HUDEP-2 (cell line): ENCODE measurements at regions not wholly inside any gene's neighbourhood (a gene's known extent, or its start where the extent isn't known, plus 50 kb on each side); places are given as distances from the start of the nearest gene placed in this dataset.
"Not testable (repeated sequence)": the region's sequence is repeated elsewhere in the genome, so short reads cannot be mapped to it uniquely, and the experiment has no call there.

ENCODE experiments used
- DNase-seq, 76 experiments: peaks; one replicate each; lab custom pipeline; 2025; ENCODE audit not compliant: unreplicated experiment in 76 of 76; lab: John Stamatoyannopoulos, UW

DNA sequence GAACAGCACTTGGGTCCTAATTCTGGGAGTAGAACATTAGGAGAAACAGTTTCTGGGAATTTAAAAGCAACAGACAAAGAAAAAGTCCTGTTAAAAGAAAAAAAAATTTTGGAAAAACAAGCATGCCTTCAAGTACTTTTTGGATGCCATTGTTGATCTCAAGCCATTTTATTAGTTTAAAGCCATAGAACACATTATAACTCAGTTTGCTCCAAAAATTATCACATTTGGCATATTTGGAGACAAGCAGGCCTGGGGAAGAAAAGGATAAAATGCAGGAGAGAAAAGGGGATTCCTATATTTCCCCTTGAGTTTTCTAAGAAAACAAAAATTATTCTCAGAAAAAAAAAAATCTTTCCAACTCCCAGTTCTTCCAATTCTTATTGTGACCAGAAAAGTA, 146.8 kb downstream of the TENT5C start:
- no peak for DNase-seq

DNA sequence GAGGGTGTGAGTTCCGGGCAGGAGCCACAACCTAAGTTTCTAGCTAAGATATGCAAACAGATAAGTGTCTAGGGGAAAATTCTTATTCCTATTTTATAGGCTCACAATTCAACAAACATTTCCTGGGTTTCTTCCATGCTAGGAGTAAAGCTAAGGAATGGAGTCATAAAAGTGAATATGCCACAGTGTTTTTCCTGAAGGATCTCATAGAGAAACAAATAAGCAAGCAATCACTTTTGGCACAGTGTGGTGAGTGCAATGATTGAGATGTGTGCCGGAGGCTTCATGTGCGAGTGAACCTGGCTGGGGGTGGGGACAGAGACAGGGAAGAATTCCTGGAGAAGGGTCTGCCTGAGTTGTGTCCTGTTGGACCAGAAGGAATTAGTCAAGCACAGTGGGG, 147.4 kb downstream of the TENT5C start:
- DNase-seq: no peak

DNA sequence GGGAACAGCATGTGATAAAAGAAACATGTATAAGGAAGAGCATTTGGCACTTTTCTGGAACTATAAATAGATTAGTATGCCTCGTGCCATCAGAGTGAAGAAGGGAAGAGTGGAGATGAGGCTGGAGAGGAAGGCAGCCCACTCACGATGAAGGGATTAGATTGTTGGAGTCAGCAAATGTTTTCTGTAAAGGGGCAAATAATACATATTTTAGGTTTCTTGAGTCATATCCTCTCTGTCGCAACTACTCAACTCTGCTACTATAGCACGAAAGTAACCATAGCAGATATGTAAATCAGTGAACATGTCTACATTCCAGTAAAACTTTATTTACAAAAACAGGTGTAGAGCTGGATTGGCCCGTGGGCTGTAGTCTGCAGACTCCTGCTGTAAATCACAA, 147.8 kb downstream of the TENT5C start:
- DNase-seq: no peak

DNA sequence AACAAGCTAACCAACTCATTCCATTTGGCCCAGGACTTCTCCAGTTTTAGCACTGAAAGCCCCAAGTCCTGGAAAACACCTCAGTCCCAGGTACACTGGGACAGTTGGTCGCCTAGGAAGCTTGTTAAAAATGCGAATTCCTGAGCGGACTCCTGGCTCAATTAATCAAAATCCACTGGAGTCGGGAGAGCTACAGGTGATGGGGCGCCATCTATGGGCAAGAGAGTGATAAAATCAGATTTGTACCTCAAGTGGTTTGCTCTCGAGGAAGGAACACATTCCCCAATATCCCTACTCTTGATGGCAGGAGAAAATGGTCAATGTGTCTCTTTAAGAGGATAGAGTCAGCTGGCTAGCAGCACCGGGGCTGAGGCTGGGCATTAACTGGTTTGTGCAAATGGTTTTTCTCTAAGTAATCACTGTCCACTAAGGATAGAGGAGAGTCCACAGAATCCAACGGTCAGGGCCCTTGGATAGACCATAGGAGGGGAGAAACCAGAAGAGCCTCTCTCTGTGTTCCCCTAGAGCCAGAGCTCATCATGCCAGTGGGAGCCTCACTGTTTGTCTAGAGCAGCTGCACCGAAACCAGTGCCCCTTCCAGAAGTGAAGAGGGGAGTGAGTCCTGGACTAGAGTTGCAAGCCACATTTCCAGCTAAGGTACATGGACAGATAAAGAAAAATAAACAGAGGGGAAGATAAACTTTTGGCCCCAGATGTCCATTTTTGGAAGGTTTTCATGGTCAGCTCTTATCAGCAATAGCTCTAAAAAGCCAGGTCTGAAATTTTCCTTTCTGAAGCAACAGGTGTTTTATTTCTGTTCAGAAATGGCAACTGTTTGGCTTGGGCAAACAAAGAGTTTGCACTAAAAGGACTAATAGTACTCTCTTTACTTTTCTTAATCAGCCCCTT, 148.5 kb downstream of the TENT5C start:
- DNase-seq: peak in 41 of 76 experiments; percentile 4 to 52 (median 25)

DNA sequence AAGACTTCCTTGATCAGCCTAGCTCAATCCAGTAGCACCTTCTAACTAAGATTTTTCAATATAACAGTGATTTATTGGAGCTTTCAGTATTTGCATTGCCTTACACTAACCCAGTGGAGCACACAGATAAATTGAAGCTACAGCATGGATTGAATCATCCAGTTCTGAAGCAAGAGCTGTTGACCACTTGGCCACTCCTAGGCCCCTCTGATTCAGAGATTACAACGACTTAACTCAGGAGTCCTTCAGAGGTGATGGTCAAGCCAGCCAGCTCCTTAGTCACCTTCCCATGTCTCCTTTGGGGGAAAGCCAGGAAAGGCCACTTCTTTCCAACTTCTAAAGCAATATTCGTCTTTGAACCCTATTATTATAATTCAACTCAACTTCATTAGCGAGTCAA, 151.8 kb downstream of the TENT5C start:
- no peak for DNase-seq

DNA sequence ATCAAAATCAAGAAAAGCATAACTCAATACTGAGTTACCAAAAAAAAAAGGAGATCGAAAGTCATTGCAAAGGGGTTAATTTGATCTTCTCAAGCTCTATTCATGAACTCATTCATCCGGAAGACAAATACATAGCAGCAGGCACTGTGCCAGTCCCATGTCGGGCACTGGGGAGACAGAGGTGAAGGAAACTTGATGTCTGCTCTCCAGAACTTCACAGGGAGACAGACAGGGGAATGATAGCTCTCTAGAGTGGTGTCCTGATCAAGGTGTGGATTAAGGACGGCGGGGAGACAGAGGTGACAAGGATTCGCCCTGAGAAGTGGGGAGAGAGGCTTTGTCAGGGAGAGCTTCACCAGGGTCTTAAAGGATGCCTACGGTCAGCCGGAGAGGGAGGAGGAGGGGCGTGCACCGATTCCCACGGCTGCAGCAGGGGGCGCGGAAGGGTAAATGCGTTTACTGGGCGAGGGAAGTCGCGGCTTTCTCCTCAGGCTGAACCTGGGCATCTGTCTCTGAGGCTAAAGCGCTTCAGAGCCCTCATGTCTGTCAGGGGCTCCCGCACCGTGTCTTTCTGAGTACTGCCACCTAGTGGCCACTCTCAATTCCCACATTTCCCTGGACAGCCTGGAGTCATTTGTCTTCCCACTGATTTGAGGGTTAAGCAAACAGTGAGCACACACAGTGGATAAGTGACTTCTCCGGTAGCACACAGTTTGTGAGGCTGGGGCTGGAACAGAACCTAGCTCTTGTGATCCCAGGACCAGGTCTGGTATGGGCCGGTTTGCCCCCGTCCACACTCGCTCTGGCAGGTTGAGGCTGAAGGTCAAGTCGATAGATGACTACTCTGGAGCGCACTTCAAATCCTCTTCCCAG, 152.8 kb downstream of the TENT5C start:
- DNase-seq: peak in 67 of 76 experiments; percentile 5 to 72 (median 40)

DNA sequence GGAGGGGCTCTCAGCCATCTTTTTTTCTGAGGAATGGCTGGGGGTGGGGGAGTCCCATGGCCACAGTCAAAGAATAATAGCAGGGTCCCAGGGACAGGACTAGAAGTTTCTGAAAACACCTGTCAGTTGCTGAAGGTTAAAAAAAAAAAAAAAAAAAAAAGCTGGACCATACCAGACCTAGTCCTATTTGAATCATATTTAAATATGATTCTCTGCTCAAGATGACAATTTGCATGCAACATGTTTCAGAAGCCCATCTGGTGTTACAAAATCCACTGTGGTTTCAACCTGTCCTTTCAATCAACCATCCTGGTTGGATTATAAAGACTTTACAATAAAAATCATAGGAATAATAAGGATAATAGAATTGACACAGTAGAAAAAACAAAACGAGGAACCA, 153.7 kb downstream of the TENT5C start:
- no peak for DNase-seq

DNA sequence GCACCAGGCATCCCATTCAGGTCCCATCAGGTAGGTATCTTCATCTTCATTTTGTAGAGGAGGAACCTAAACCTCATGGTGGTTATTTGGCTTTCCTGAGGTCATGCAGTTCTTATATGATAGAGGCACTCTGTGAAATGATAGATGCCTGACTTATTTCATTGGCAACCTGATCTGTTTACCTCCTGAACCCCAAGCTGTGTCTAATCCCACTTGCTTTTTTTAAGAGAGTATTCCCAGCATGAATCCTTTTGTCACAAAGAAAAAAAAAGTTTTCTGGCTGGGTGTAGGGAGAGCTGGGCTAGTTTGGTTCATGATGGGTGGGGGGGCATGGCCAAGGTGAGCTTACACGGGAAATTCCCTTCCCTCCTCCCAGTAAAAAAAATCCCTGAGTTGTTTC, 154.2 kb downstream of the TENT5C start:
- DNase-seq: no peak

DNA sequence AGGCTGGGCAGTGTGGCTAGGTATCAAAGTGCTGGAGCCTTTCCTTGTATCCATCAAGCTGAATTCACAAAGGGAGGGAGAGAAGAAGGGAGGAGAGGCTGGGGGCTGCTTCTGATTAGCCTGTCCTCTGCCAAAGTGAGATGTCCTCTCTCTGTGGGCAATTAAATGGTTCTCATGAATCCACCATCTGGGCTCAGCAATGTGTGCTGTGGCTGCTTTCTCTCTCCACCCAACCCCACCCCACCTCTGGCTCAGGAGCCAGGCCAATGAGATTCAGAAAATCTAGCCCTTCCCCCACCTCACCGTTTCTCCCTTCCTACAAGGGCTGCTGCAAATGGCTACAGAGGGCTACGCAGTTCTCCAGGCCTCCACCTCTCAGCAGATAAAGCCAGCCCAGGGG, 154.6 kb downstream of the TENT5C start:
- peak in 19 of 76 experiments; percentile 1 to 45 (median 8) for DNase-seq

DNA sequence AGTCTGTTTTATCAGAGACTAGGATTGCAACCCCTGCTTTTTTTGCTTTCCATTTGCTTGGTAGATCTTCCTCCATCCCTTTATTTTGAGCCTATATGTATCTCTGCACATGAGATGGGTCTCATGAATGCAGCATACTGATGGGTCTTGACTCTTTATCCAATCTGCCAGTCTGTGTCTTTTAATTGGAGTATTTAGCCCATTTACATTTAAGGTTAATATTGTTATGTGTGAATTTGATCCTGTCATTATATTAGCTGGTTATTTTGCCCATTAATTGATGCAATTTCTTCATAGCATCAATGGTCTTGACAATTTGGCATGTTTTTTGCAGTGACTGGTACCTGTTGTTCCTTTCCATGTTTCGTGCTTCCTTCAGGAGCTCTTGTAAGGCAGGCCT, 161.7 kb downstream of the GDAP2 start:
- DNase-seq: not testable (repeated sequence)

DNA sequence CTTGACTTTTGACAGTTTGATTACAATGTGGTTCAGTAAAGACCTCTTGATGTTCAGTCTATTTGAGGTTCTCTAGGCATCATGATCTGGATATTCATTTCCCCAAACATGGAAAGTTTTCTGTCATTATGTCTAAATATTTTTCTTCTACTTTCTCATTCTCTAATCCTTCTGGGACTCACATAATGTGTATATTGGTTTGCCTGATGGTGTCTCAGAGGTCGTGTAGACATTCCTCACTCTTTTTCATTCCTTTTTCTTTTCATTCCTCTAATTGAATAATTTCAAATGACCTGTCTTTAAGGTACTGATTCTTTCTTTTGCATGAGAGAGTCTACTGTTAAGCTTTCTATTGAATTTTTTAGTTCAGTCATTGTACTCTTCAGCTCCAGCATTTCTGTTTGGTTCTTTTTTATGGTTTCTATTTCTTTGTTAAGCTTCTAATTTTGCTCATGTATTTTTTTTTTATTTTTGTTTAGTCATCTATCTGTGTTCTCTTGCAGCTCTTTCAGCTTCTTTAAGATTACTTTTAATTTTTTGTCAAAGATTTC, 158.4 kb downstream of the GDAP2 start:
- DNase-seq: no peak

DNA sequence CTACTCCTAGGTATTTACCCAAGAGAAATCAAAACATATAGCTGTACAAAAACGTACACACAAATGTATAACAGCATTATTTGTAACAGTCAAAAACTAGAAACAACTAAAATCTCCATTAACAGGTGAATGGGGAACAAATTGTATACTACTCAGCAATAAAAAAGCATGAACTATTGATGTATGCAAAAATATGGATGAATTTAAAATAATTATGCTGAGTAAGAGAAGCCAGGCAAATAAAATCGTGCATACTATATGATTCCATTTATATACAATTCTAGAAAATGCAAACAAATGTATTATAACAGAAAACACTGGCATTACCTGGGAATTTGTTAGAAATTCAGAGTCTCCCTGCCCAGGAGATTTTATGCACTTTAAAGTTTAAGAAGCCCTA, 150.1 kb downstream of the GDAP2 start:
- no peak for DNase-seq

DNA sequence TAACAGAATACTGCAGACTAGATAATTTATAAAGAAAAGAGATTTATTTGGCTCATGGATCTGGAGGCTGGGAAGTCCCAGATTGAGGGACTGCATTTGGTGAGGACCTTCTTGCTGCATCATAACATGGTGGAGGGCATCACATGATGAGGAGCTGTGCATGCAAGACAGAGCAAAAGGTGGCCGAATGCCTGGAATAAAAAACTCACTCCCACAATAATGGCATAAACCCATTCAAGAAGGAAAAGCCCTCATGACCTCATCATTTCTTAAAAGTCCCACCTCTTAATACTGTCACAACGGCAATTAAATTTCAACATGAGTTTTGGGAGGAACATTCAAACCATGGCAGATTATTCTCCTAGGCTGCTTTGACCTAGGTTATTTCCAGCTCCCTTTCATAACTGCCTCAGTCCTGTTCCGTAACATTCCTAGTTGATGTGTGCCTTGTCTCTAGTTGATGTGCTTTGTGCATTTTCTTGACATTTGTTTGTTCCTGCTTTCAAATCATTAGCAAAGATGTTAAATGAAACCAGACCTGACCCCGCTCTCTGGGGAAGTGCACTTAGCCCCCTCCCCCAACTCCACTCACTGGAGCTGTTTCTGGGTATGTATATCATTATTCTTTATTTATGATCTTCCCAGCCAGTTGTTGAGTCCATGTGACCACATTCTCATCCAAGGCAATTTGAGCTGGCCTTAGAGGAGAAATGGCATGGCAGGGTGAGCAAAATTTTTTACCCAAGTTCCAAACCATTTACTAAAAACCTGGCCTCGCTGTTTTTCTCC, 148.5 kb downstream of the GDAP2 start:
- DNase-seq: no peak

DNA sequence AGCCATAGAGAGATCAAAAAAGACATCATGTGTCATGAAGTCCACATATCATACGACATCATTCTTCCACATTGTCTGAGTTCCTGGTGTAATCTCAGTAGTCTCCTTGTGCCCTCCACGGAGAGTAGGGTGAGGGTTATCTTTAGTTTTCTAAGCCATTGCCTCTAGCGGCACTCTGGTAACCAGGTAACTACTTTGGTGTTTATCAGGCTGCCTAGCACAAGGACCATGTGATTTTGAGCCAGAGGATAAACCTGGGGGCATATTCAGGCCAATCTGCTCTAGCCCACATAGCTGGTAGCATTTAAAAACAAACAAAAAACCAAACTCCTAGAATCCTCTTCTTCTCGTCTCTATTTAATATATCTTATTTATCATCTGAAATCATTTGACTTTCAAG, 147.4 kb downstream of the GDAP2 start:
- DNase-seq: no peak

DNA sequence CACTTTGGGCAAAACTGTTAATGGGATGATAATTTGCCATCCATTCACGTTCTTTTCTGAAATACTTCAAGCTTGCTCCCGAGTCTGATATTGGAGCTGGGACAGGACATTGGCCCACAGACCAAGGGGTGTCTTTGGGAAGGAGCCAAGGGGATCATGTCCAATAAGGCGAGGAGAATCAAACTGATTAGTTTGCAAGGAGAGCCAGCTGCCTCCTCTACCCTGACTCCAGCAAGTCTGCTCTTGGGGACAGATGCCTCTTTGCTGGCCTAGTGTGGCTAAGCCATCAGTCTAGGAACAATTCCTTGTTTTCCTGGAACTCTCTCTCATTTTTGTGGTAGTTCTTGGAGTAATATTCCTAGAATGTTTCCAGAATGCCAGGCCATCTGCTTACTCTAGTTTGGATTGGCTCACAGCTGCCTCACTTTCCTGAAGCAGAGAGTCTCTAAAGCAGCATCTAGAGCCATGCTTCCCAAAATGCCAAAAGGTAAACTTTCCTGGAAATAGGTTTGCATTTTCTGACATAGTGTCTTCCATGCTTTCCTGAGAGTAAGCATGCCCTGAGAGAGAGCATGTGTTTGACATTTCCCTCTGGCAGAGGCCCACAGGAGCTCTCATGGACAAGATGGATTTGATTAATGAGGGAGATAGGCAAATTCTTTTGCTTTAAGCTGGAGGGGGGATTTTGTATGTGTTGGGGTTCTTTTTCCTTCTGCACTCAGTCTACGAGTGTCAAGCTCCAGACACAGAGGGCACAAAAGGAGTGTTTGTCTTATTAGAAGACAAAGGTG, 145.6 kb downstream of the GDAP2 start:
- no peak for DNase-seq

DNA sequence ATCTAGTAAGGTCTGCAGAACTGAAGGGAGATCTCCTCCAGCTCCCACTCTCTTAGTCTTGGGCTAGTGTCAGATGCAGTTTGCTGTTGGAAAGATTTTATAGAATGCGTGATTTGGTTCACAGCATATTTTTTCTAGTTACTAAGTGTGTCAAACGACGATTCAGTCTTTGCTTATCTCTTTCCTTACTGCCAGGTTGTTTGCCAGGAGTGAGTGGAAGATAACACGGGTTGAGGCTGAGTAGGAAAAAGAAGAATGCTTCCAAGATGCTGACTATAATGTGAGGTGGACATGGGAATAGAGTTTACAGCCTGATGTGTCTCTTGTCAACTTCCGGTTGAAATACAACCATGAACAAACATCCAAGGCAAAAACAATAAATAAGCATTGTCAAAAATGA, 141.4 kb downstream of the GDAP2 start:
- DNase-seq: no peak

DNA sequence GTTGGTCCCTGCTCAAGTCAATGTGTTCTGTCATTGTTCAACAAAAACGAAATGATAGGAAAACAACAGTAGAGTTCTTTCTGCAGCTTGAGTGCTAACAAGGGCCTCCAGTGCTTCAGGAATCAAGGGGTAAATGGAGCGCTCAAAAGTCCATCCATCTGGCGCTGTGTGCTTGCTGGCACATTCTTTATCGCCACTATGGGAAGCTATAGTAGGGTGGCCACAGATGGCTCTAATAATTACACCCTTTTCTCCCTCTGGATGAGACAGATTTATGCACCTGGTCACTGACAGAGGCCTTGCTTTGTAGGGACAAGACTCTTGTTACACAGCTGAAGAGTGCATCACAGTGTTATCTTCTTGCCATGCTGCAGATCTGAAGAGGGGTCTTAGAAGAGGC, 136.0 kb downstream of the GDAP2 start:
- no peak for DNase-seq

DNA sequence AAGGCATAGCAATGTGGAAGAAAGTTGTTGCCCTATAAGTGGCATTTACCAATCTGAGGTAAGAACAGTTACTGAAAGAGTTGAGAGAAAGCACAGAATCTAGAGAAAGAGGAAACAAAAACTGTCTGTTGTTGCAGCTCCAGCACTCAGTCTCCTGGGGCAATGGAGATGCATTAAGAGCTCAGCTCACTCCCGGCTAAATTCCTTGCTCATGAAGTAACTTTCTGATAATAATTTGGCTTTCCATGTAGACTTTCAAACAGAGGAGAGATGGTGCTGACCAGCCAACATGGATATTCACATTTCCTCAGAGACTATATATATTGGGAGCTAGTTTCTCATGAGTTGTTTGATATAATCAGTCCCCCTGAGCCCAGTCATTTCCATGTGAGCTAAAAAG, 135.3 kb downstream of the GDAP2 start:
- no peak for DNase-seq

DNA sequence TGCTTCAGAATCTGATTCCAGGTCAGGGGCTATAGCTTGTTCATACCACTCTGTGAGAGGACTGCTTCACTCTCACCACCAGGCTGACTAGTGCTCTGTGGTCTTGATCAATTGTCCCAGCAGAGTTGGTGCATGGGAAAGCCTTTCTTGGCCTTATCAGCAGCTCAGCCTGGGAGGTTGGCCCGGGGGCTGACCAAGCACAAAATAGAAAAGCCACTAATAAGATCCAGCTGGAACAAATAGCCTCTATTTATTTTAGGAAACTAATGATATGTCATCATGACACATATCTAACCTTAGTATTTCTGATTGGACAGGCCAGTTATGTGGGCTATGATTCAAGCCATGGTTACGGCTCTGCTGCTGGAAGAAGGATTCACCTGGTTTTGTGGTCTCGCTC, 134.2 kb downstream of the GDAP2 start:
- no peak for DNase-seq

DNA sequence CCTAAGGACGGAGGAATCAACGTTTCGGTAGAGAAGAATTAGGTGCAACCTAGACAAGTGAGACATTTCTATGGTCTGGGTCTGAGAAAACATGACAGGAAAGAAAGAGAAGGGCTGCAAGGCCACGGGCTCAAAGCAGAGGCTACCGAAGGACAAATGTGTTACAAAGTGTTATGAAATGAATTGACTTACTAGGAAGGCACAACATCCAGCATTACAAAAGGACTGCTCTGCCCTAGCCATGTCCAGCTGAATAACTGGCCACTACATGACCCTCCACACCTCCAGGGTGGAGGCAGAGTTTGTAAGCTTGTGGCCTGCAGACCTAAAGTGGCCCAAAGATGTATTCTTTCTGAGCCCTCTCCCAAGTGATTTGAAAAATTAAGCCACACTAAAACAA, 133.6 kb downstream of the GDAP2 start:
- DNase-seq: no peak
